ENCODE measurements at regions not wholly inside any gene's neighbourhood (a gene's known extent, or its start where the extent isn't known, plus 50 kb on each side); places are given as distances from the start of the nearest gene placed in this dataset.
A peak's percentile ranks its signal among the peaks of the same experiment; 100 is the strongest.

DNA sequence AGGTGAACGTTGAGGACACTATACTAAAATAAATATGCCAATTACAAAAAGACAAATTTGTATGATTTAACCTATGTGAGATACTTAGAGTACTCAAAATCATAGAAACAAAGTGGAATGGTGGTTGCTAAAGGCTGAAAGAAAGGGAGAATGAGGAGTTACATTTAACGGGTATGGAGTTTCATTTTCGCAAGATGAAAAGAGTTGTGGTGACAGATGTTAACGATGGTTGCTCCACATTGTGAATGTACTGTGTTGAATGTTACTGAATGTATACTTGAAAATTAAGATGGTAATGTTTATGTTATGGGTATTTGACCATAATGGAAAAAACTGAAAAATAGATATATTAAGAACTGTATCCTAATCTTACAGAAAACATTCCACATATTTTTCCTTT lies 51.3 kb upstream of the MOCS2 start:
- POLR2A ChIA-PET, result no interaction called here
- CTCF ChIA-PET, result no interaction called here
- TF ChIP-seq, protein P1, sequence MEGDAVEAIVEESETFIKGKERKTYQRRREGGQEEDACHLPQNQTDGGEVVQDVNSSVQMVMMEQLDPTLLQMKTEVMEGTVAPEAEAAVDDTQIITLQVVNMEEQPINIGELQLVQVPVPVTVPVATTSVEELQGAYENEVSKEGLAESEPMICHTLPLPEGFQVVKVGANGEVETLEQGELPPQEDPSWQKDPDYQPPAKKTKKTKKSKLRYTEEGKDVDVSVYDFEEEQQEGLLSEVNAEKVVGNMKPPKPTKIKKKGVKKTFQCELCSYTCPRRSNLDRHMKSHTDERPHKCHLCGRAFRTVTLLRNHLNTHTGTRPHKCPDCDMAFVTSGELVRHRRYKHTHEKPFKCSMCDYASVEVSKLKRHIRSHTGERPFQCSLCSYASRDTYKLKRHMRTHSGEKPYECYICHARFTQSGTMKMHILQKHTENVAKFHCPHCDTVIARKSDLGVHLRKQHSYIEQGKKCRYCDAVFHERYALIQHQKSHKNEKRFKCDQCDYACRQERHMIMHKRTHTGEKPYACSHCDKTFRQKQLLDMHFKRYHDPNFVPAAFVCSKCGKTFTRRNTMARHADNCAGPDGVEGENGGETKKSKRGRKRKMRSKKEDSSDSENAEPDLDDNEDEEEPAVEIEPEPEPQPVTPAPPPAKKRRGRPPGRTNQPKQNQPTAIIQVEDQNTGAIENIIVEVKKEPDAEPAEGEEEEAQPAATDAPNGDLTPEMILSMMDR (IDR thresholded peaks at IDR 0.05; ENCODE audit: insufficient read depth, low read depth, low read length), result no peak
- H3K4me3 ChIP-seq (ENCODE audit: low read depth, low read length), result no peak overlapping the region
- no peaks in the 10 kb centered on the region for H3K27me3 ChIP-seq (ENCODE audit: control insufficient read depth, insufficient read depth, low read length)
- no peak for DNase-seq (ENCODE audit: low read depth)
- H3K36me3 ChIP-seq (ENCODE audit: control insufficient read depth, insufficient read depth, low read length), result no peaks in the 10 kb centered on the region

DNA sequence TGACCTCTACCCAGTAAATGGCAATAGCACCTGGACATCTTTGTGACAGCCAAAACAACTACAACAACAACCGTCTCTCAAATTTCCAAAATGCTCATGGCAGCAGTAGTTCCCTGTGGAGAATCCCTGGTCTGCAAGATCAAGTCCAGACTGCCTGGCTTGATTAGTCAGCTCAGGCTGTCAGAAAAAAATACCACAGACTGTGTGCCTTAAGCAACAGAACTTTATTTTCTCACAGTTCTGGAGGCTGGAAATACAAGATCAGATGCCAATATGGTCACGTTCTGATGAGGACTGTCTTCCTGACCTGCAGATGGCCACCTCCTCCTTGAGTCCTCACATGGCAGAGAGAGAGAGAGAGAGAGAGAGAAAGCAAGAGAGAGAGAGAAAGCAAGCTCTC lies 52.3 kb upstream of the MOCS2 start:
- H3K27me3 ChIP-seq (ENCODE audit: control insufficient read depth, insufficient read depth, low read length), result no peaks in the 10 kb centered on the region
- DNase-seq (ENCODE audit: low read depth), result peak; percentile 8
- TF ChIP-seq, protein P1 (IDR thresholded peaks at IDR 0.05; ENCODE audit: insufficient read depth, low read depth, low read length), result no peak
- H3K36me3 ChIP-seq (ENCODE audit: control insufficient read depth, insufficient read depth, low read length), result no peaks in the 10 kb centered on the region
- no peak overlapping the region for H3K4me3 ChIP-seq (ENCODE audit: low read depth, low read length)
- POLR2A ChIA-PET, result no interaction called here
- CTCF ChIA-PET, result interaction anchor here (0.6 to 0.8 kb wide), 2 partner anchors 203 to 214 kb away, joined by 3 read pairs; no protein-coding TSS in a partner anchor

DNA sequence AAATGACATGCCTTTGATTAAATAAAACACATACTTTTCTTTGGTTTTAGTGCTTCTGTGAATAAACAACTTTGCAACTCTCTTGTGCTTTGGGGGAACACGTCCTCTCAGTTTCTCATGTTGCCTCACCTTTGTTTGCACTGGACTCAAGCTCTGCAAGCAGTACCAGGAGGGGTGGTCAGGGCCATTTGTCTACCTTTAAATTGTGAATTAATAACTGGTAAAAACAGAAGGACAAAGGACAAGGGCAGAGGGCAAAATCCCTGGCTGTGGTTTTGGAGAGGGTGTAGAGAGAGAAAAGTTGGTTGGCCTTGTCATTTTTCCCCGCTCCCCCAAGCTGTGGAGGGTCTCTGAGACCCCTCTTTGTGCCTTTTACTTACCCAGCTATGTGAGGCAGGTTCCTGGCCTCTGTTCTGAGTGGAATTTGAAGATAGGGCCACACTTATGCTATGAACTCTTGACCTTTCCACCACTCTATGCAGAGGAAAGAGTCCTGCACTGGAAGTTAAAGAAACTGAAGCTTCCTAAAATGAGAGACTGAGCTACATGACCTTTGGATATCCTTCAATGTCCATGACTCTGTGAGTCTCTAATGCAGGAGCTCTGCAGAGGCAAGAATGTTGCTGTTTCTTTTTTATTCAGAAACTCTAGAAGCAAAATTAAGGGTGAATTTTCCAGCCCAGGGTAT lies 55.1 kb upstream of the MOCS2 start:
- TF ChIP-seq, protein P1 (IDR thresholded peaks at IDR 0.05; ENCODE audit: insufficient read depth, low read depth, low read length), result no peak
- H3K27me3 ChIP-seq (ENCODE audit: control insufficient read depth, insufficient read depth, low read length), result no peaks in the 10 kb centered on the region
- H3K4me3 ChIP-seq (ENCODE audit: low read depth, low read length), result no peak overlapping the region
- ChIA-PET CTCF (interaction anchor here (1.2 to 1.9 kb wide), 2 partner anchors 68 to 1065 kb away, joined by 3 to 5 read pairs; no protein-coding TSS in a partner anchor), POLR2A (no interaction called here)
- no peaks in the 10 kb centered on the region for H3K36me3 ChIP-seq (ENCODE audit: control insufficient read depth, insufficient read depth, low read length)
- DNase-seq (ENCODE audit: low read depth), result no peak

DNA sequence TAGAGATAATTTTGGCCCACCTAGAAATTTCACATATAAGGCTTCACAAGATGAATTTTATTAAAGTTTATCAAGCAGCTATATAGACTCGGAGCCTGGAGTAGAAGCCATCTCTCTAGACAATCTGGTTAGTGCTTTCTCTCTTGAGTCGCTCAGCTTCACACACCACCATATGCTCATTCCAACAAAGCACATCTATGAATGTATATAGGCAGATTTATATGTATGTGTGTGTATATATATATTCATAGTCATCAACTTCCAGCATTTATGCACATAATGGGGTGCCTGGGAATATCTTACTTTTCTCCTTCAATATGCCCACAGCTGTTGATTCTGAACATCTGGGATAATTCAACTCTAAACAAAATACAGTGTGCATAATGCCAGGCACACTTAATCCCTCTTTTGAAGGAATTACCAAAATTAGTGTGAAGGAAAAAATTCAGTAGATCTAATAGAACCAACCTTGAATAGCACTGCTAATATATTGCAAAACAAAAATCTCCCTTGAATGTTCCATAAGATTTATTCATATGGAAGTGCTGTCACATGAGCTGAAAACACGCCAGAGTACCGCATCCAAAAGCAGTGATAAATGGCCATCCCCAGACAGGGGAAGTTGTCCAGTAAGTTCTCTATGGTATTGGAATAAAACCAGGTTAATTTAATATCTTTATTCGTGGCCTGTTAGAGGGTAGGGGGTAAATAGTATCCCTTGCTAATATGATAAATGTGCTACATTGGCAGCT lies 56.0 kb upstream of the MOCS2 start:
- Histone ChIP-seq H3K4me3 (ENCODE audit: low read depth, low read length) (no peak overlapping the region), H3K36me3 (ENCODE audit: control insufficient read depth, insufficient read depth, low read length) (no peaks in the 10 kb centered on the region), H3K27me3 (ENCODE audit: control insufficient read depth, insufficient read depth, low read length) (no peaks in the 10 kb centered on the region)
- ChIA-PET POLR2A (no interaction called here), CTCF (interaction anchor here (0.5 to 1.9 kb wide), 5 partner anchors 9 to 1064 kb away, joined by 3 to 5 read pairs (median 4); no protein-coding TSS in a partner anchor)
- no peak for DNase-seq (ENCODE audit: low read depth)
- TF ChIP-seq, protein P1 (IDR thresholded peaks at IDR 0.05; ENCODE audit: insufficient read depth, low read depth, low read length), result no peak

DNA sequence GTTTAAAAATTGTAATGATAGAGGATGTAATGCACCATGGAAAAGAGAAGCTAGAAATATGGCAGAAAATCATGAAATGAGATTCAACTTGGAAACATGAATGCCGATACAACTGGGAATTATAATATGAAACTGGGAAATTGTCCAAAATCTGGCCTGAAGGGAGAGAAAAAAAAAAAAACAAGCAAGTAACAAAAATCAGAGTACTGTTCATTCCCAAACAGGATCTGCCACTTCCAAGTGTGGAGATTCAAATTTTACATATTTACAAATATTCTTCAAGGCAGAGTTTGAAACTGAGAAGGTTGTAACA lies 56.6 kb upstream of the MOCS2 start:
- Histone ChIP-seq H3K27me3 (ENCODE audit: control insufficient read depth, insufficient read depth, low read length) (no peaks in the 10 kb centered on the region), H3K36me3 (ENCODE audit: control insufficient read depth, insufficient read depth, low read length) (no peaks in the 10 kb centered on the region), H3K4me3 (ENCODE audit: low read depth, low read length) (no peak overlapping the region)
- CTCF ChIA-PET, result interaction anchor here (0.9 to 1.2 kb wide), 4 partner anchors 9 to 1288 kb away, joined by 3 to 5 read pairs (median 4); no protein-coding TSS in a partner anchor
- TF ChIP-seq, protein P1 (IDR thresholded peaks at IDR 0.05; ENCODE audit: insufficient read depth, low read depth, low read length), result no peak
- POLR2A ChIA-PET, result no interaction called here
- DNase-seq (ENCODE audit: low read depth), result no peak
